ENCODE measurements at regions not wholly inside any gene's neighbourhood (a gene's known extent, or its start where the extent isn't known, plus 50 kb on each side); places are given as distances from the start of the nearest gene placed in this dataset.
"Not testable (repeated sequence)": the region's sequence is repeated elsewhere in the genome, so short reads cannot be mapped to it uniquely, and the experiment has no call there.

DNA sequence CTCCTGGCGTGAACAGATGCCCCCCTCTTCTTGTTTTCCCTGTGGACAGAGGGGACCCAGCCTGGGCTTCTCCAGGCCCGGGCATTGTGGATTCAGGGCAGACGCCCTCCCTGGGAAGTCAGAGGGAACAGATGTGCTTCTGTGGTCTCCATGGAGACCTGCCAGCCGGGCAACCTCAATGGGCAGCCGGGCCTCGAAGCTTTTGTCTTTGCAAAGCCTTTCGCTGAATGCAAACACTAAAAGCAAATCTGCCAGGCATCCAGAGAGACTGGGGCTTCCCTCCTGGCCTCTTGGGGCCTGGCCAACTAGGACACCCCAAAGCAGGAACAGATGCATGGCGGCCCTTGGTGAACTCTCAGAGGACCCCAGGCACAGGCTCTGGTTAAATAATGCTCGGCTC, 370.0 kb upstream of the SULF2 start:
- DNase-seq (ENCODE audit: low read depth in 2 of 2) = no peak

DNA sequence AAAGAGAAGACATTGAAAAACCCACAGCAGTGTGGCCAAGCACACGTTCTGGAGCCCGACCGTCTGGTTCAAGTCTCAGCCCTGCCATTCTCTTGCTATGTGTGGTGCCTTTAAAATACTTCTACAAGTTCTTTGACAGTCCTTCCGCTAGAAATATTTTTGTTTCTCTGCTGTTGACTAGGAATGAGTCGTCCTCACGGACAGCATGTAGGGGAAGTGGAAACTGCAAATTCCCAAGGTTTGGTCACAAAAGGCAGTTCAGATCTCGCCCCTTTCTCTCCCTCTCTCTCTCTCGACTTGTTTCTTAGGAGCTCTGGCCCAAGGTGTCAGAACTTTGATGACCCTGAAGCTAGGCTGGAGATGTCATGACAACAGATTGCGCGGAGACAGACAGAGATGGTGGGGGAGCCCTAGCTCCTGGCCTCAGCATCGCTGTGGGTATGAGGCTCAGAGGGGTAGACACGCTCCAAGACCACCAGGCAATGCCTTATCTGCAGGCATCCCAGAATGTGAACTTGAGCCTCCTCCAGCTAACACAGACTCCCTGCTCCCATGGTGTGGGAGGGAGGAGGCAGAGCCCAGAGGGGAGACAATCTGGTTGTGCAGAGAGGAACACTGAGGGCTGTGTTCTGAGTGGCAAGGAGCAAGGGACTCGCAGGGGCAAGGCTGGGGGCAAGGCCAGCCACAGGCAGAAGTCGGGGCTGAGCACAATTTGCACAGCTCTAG, 368.9 kb upstream of the SULF2 start:
- no peak for DNase-seq (ENCODE audit: low read depth in 2 of 2)

DNA sequence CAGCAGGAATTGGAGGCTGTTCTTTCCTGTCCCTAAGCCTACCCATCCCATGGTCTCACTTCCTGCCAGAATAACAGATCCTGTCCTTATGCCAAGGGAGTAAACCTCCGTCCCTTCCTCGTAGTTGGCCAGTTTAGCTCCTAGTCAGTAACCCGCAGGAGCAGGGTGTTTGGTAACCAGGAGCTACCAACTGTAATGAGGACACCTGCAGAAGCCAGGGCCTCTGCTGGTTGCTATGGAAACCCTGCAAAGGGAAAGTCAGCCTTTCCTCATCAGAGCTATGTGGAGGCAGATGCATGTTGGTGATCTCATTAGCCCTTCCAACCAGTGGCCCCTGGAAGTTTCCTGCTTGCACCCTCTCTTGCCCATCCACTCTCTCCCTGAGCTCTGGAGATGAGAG, 368.2 kb upstream of the SULF2 start:
- DNase-seq (ENCODE audit: low read depth in 2 of 2) = no peak

DNA sequence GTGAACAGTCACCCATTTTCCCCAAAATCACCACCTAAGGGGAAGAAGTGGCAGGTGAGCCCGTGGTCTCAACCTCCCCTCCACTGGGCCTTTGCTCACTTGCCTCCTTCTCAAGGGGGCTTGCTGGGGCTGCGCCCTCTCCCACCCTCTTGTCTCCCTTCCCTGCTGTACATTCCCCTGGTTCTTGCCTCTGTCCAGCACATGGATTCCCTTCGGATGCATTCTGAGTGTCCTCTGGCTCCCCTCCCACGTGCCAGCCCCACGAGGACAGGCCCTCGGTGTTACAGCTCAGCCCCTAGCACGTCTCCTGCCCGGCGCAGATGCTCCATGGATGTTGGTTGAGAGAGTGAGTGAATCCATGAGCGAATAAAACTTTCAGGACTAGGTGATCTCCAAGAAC, 367.8 kb upstream of the SULF2 start:
- no peak for DNase-seq (ENCODE audit: low read depth in 2 of 2)

DNA sequence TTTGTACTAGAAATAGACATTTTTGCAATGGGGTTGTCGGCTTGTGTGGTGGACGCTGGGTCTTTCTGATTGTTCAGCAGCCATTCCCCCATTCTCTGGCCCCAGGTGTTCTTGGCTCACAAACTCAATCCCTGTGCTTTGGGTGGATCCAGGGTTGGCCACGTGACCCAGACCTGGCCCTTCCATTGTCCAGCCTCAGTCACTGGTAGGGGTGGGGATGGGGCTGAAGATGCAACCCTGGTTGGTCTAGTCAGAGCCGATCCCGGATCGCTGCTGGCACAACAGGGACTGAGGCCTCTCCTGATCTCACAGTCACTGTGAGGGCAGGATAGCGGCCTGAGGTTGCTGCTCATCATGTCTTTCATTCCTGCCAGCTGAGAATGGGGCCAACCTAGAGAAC, 365.3 kb upstream of the SULF2 start:
- DNase-seq (ENCODE audit: low read depth in 2 of 2) = no peak

DNA sequence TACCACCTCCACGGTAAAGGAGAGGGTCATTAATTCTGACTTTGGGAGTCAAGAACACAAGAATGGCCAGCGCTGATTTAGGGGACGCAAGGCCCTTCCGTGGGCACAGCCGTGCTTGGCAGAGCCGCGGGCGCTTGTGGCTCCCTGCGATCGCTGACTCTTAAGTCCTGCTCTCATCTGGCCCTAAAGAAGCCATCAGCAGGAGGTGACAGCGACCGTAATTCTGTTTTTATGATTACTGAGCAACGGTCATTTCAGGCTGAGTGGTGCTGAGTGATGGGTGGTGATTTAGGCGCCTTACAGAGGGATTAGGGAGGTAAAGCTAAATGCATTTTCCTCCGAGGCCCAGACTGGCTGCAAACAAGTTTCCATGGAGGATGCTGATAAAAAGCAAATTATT, 364.6 kb upstream of the SULF2 start:
- DNase-seq (ENCODE audit: low read depth in 2 of 2) = no peak

DNA sequence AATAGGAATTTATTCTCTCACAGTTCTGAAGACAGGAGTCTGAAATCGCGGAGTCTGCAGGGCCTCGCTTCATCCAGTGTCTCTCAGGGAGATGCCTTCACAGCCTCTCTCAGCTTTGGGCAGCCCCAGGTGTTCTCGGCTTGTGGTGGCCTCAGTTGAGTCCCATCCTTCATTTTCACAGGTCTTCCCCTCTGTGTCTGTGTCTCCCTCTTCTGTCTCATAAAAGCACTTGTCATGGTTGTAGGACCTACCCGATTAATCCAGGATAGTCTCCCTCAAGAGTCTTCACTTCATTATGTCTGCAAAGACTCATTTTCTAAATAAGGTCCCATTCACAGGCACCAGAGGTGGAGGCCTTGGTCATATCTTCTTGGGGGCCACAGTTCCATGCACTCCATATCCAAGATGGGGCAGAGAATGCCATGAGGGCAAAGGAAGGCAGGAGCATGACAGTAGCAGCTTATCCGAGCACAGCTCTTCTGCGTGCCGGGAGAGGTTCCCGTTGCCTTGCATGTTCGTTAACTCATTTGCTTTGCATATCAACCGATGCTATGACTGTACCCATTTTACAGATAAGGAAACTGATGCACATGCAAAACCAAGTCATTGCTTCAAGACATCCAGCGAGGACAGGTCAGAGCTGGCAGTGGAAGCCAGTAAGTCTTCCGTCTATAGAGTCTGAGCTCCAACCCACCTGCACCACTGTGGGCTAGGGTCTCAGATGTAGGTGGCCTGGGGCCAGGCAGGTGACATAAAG, 363.8 kb upstream of the SULF2 start:
- DNase-seq (ENCODE audit: low read depth in 2 of 2) = no peak

DNA sequence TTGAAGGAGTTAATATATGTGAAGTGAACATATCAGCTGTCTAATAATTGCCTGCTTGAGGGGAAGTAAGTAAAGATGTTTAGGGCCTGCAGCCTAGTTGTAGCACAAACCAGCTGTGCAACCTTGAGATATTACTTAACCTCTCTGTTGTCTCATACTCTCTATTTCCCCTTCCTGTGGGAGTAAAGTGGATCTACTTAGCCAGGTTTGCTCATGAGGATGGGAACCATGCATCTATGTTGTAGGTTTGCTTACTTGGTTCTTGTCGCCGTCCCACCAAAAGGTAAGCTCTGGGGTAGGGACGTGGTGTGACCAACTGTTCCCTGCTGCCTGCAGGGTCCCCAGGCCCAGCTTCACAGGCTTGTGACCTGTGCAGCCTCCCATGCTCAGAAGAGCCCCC, 362.7 kb upstream of the SULF2 start:
- no peak for DNase-seq (ENCODE audit: low read depth in 2 of 2)

DNA sequence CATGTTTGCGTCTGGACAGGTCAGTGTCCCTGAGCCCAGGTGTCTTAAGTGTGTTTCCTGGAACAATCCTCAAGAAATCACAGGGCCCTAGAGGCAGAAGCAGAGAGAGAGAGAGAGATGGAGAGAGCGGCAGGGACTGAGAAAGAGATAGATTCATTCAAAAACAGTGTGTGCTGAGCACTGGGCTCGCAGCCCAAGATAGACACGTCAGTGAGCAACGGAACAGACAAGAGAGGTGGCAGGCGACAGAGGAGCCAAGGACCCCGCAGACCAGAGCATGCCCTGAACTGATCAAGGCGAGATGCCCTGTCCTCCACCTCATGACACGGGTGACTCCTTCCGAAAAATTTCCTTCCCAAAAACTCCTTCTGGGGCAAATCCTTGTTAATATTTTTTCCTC, 362.0 kb upstream of the SULF2 start:
- no peak for DNase-seq (ENCODE audit: low read depth in 2 of 2)

DNA sequence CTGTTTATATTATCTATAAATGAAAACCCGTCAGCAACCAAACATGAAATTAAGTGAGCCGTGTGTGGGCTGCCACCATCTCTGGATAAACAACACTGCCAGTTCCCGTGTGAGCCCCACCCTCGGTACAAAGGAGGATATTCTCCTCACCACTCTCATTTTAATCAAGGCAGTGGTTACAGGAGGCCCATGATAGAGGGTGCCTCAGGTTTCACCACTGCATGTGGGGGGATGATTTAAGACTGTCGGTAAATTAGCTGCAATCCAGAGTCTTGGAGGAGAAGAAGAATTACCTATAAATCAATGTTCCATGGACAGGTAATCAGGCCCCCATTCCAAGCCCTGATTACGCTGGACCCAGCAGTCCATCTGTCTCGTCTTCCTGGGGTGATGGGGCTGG, 361.6 kb upstream of the SULF2 start:
- DNase-seq (ENCODE audit: low read depth in 2 of 2) = no peak

DNA sequence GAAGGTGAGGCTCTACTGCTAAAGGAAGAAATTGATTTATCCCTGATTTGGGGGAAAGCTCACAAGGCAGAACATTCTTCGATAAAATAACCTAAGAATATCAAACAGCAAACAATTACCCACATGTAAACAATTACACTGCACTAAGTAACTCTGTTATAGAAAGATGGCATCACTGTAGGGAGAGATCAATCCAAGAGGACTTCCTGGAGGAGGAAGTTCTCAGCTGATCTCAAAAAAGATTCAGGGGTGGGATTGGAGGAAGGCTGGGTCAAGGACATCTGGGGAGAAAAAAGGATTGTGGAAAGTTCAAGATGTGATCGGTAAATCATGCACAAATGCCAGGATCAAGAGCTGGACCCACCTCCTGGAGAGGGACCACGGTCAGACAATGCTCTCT, 361.0 kb upstream of the SULF2 start:
- DNase-seq (ENCODE audit: low read depth in 2 of 2) = no peak

DNA sequence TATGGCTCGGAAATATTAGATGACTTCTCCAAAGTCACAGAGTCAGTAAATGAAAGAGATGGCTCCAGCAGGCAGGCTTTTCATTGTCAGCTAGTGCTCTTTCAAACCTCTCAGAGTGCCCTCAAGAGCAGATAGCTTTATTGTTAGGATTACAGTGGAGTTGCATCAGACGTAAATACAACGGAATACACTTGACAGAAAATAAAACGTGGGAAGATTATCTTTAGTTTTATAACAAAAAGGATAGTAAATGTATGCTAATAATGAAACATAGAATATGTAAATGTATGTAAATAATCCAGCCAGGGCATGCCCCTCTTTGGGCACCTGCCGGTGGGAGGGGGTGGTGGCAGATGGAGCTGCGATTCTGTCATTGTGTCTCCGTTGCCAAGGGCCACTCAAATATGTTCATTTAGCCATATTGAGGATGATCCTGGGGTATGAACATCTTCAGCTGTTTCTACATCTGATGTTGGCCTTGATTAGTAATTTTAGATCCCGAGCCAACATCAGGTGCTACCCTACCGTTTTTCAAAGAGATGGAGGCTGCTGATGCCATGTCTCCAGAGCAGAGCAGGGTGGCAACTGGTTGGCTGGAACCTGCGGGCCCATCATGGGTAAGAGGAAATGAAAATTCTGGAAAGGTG, 358.3 kb upstream of the SULF2 start:
- DNase-seq (ENCODE audit: low read depth in 2 of 2) = no peak

DNA sequence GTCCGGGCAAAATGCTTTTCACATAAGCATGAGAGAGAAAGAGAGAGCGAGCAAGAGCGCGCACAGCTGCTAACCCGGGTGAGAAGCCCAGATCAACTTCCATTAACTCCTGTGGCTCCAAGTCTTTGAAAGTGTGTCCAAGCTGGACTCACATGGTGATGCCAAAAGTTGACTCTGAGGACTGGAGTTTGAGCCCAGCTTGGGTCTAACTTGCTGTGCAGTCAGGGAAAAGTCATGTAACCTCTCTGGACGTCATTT, 357.2 kb upstream of the SULF2 start:
- no peak for DNase-seq (ENCODE audit: low read depth in 2 of 2)

DNA sequence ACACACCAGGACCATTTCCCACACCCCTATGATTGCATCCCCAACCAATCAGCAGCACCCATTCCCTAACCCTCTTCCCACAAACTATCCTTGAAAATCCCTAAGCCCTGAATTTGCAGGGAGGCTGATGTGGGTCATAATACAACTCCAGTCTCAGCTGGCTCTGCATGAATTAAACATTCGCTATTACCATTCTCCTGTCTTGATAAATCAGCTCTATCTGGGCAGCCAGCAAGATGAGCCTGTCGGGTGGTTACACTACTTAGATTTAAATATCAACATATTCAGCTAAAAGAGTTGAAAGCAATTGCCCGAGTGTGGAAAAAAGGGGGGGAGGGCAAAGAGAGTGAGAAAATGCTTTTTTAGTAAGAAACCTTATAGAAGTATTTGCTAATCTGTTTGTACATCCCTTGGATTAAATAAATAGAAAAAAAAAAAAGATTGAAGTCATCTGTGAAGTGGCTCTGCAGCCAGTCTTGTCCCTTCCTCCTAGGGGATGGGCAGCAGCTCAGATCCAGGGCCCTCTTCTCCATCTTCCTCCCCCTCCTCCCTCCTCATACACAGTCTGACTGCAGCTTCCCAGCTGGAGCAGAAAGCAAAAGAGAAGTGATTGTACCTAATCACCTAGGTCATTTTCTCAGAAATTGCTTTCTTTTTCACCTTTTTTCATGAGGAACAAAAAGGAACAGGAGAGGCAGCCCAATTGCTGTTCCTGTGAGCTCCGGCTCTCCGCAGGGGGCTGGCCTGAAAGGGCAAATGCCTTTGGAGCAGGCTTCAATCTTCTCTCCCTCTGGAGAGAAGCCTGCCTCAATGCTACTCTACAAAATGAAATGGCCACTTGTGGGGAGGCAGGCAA, 356.6 kb upstream of the SULF2 start:
- no peak for DNase-seq (ENCODE audit: low read depth in 2 of 2)

DNA sequence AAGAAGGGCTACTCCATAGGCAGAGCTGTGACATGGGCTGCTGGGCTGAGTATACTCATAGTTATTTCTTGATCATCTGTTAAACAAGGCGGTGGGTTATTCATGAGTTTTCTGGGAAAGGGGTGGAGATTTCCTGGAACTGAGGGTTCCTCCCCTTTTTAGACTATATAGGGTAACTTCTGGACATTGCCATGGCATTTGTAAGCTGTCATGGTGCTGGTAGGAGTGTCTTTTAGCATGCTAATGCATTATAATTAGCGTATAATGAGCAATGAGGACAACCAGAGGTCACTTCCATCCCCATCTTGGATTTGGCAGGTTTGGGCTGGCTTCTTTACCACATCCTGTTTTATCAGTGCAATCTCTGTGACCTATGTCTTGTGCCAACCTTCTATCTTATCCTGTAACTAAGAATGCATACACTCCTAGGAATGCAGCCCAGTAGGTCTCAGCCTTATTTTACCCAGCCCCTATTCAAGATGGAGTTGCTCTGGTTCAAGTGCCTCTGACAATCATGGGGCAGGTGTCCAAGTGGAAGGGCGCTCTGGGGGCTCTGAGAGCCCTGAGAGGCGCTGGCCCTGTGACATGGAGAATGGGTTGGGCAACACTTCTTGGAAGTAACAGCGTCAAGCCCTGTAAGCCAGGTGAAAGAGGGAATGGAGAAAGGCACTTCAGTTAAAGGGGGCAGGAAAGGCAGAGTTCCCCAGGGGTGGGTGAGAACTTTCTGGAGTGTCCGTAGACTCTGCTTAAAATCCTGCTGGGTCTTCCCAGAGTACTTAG, 354.2 kb upstream of the SULF2 start:
- DNase-seq (ENCODE audit: low read depth in 2 of 2) = no peak

DNA sequence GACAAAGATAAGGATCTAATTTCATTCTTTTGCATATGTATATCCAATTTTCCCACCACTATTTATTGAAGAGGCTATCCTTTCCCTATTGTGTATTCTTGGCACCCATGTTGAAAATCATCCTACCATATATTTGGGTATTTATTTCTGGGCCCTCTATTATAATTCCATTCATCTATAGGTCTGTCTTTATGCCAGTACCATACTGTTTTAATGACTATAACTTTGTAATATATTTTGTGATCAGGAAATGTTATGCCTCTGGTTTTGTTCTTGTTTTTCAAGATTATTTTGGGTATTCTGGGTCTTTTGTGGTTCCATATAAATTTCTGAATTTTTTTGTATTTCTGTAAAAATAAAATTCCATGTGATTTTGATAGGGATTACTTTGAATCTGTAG, 347.6 kb upstream of the SULF2 start:
- DNase-seq (ENCODE audit: low read depth in 2 of 2) = no peak

DNA sequence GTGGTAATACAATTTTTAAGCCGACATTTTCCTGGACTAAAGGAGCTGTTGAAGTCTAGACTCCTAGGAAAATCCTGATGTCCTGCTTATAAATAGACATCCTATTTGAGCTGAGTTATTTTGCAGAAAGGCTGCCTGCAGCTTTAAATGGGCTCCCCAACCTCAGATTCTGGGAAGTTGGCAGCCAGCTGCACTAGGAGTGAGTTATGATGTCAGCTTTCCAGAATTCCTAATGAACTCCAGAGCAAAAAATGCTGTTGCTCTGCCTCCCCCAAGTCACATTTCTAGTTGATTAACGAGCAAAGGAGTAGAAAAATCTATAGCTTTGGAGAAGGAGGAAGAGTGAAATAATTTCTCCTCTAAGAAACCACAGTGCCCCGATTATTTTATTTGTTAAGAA, 346.3 kb upstream of the SULF2 start:
- DNase-seq (ENCODE audit: low read depth in 2 of 2) = no peak

DNA sequence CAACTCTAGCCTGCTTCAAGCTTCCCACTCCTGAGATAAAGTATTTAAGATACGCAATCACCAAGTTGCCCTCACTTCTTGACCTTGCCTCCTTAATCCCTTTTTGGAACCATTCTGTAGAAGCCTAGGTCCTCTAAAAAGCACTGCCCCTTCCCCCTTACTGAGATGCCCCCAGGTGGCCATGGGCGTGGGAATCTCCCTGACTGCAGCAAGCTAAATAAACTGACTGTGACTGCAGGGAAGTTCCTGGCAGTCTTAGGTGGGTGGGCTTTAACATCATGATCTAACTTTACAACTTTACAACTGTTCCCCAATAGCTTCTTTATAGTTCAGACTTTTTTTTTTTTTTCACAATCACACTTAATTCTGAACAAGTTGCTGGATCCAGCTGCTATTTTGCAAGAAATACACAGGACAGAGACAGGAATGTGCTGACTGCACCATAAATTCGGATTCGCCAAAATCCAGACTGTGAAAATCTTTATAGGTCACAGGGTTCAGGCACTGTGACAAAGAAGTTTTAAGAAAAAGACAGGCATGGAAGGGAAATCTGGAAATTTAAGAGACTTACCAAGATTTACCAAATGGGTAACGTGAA, 344.2 kb upstream of the SULF2 start:
- no peak for DNase-seq (ENCODE audit: low read depth in 2 of 2)

DNA sequence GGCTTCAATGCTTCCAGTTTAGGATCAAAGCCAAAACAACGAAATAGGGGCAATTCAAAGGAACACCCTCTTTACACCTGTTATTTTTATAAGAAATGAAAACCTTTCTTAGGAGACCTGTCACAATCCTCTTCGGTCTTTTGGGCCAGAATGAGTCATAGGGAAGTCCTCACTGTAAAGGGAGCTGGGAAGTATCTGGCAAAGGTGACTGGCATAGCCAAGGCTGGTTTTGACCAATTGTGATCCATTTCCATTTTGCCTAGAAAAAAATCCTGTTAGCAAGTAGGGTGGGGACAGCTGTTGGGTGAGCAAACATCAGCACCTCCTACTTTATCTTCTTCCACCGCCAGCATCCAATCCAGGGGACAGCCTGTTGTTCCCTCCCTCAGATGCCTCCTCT, 343.2 kb upstream of the SULF2 start:
- DNase-seq (ENCODE audit: low read depth in 2 of 2) = no peak

DNA sequence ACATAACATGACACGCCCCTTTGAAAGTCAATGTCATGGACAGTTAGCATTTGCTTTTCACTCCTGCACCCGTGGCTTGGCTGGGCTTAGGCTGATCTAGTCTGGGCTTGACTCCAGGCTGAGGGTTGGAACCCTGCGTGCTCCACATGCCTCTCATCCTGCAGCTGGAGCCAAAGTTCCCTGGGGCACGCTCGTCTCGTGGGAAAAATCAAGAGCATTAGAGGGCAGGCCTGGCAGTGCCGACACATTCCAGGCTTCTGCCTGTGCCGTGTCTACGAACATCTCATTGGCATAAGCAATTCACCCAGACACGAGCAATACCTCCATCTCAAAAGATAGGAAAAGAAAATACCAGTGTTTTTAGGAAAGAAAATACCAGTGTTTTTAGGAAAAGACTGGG, 342.7 kb upstream of the SULF2 start:
- DNase-seq (ENCODE audit: low read depth in 2 of 2) = not testable (repeated sequence)

DNA sequence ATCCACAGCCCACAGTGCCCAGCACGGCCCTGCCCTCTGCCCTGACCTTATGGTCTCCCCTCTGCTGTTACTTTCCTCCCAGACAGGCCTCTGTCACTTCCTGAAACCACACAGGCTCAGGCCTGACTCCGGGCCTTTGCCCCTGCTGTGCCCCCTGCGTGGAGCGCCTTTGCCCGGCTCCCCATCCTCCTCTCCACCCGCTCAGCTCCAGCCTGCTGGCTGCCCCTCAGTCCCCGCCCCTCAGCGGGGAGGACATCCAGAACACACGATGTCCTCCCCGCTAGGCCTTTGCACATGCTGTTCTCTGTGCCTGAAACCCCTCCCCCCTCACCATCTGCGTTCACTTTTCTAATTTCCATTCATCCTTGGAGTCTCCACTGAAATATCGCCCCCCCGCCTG, 341.9 kb upstream of the SULF2 start:
- DNase-seq (ENCODE audit: low read depth in 2 of 2) = not testable (repeated sequence)
